Progenitor cell of endocrine pancreas (in vitro differentiated cells): ENCODE measurements at regions not wholly inside any gene's neighbourhood (a gene's known extent, or its start where the extent isn't known, plus 50 kb on each side); places are given as distances from the start of the nearest gene placed in this dataset.
A peak's percentile ranks its signal among the peaks of the same experiment; 100 is the strongest.

Experiments used
- DNase-seq: peaks from one replicate; pipeline ENCODE4 v3.0.0; 2021; ENCODE audit warnings: low spot score; ENCODE audit not compliant: unreplicated experiment
- H3K27ac Mint-ChIP-seq: 2 replicates; pipeline ENCODE4 v1.8.0; 2021; ENCODE audit warnings: mild to moderate bottlenecking, moderate library complexity, mixed read lengths
- H3K27me3 Mint-ChIP-seq: 2 replicates; pipeline ENCODE4 v1.8.0; 2021; ENCODE audit warnings: mixed read lengths
- H3K36me3 Mint-ChIP-seq: 2 replicates; pipeline ENCODE4 v1.8.0; 2022; ENCODE audit warnings: mixed read lengths; ENCODE audit not compliant: insufficient read depth
- H3K4me1 Mint-ChIP-seq: 2 replicates; pipeline ENCODE4 v1.8.0; 2021; ENCODE audit warnings: low read depth, mixed read lengths
- H3K4me3 Mint-ChIP-seq: 2 replicates; pipeline ENCODE4 v1.8.0; 2021; ENCODE audit warnings: low read depth, mild to moderate bottlenecking, moderate library complexity, mixed read lengths
- H3K9me3 Mint-ChIP-seq: 2 replicates; pipeline ENCODE4 v1.8.0; 2021; ENCODE audit warnings: low read depth, mixed read lengths
- CTCF ChIP-seq: fragments of 200-600 bp; sonication (generic); IDR thresholded peaks from one replicate; pipeline ENCODE4 v1.5.0; 2021; ENCODE audit warnings: antibody characterized with exemption, mild to moderate bottlenecking; ENCODE audit not compliant: unreplicated experiment

- H3K36me3 Mint-ChIP-seq: no peaks in the 10 kb centered on the region
- TF ChIP-seq CTCF: no peak
- H3K27ac Mint-ChIP-seq: no peak overlapping the region
- peaks cover 7% of the 10 kb centered on the region for H3K4me1 Mint-ChIP-seq
- H3K4me3 Mint-ChIP-seq: no peak overlapping the region
- no peak for DNase-seq
- H3K9me3 Mint-ChIP-seq: no peaks in the 10 kb centered on the region
- H3K27me3 Mint-ChIP-seq: peaks cover 12% of the 10 kb centered on the region
Measured at GRCh38 chr20:23152902-23153301, 66.8 kb upstream of the CD93 start.

- Mint-ChIP-seq H3K9me3 (no peaks in the 10 kb centered on the region), H3K27ac (peak overlapping the region; percentile 56), H3K27me3 (peaks cover 10% of the 10 kb centered on the region), H3K4me1 (peaks cover 7% of the 10 kb centered on the region), H3K4me3 (no peak overlapping the region), H3K36me3 (no peaks in the 10 kb centered on the region)
- TF ChIP-seq CTCF: no peak
- DNase-seq: no peak
Measured at GRCh38 chr20:23152308-23152892, 66.3 kb upstream of the CD93 start.

- no peak for DNase-seq
- Mint-ChIP-seq H3K9me3 (no peaks in the 10 kb centered on the region), H3K36me3 (no peaks in the 10 kb centered on the region), H3K27me3 (peaks cover 10% of the 10 kb centered on the region), H3K27ac (no peak overlapping the region), H3K4me3 (no peak overlapping the region), H3K4me1 (peaks cover 7% of the 10 kb centered on the region)
- TF ChIP-seq CTCF: no peak
Measured at GRCh38 chr20:23151885-23152284, 65.8 kb upstream of the CD93 start.

- DNase-seq: no peak
- Mint-ChIP-seq H3K9me3 (no peaks in the 10 kb centered on the region), H3K27me3 (peaks cover 12% of the 10 kb centered on the region), H3K4me1 (peaks cover 7% of the 10 kb centered on the region), H3K4me3 (no peak overlapping the region), H3K27ac (no peak overlapping the region), H3K36me3 (no peaks in the 10 kb centered on the region)
- no peak for TF ChIP-seq CTCF
Measured at GRCh38 chr20:23151008-23151703, 65.0 kb upstream of the CD93 start.

- Mint-ChIP-seq H3K4me3 (no peak overlapping the region), H3K27me3 (peaks cover 13% of the 10 kb centered on the region), H3K9me3 (no peaks in the 10 kb centered on the region), H3K36me3 (no peaks in the 10 kb centered on the region), H3K4me1 (peaks cover 5% of the 10 kb centered on the region), H3K27ac (no peak overlapping the region)
- no peak for DNase-seq
- TF ChIP-seq CTCF: no peak
Measured at GRCh38 chr20:23150304-23151007, 64.3 kb upstream of the CD93 start.
